GM12872 (cell line): ENCODE measurements at regions not wholly inside any gene's neighbourhood (a gene's known extent, or its start where the extent isn't known, plus 50 kb on each side); places are given as distances from the start of the nearest gene placed in this dataset.

Source experiments
- CTCF ChIP-seq: IDR thresholded peaks from 3 replicates; pipeline ENCODE4 v1.5.1; 2011; ENCODE audit warnings: low read depth, mild to moderate bottlenecking, low read length, moderate library complexity; ENCODE audit not compliant: insufficient read depth

GRCh38 chr6:14231071-14231483 is 113.5 kb downstream of the CD83 start:
- no peak for TF ChIP-seq CTCF

GRCh38 chr6:14231501-14232280 is 114.1 kb downstream of the CD83 start:
- no peak for TF ChIP-seq CTCF

GRCh38 chr6:14232889-14233288 is 115.3 kb downstream of the CD83 start:
- no peak for TF ChIP-seq CTCF

GRCh38 chr6:14235653-14236356 is 118.2 kb downstream of the CD83 start:
- TF ChIP-seq CTCF, result no peak

- TF ChIP-seq CTCF, result no peak
Measured at GRCh38 chr6:14239097-14239496, 121.5 kb downstream of the CD83 start.

GRCh38 chr6:14240411-14241166 is 123.0 kb downstream of the CD83 start:
- no peak for TF ChIP-seq CTCF
